ENCODE measurements at regions not wholly inside any gene's neighbourhood (a gene's known extent, or its start where the extent isn't known, plus 50 kb on each side); places are given as distances from the start of the nearest gene placed in this dataset.
A peak's percentile ranks its signal among the peaks of the same experiment; 100 is the strongest.

DNA sequence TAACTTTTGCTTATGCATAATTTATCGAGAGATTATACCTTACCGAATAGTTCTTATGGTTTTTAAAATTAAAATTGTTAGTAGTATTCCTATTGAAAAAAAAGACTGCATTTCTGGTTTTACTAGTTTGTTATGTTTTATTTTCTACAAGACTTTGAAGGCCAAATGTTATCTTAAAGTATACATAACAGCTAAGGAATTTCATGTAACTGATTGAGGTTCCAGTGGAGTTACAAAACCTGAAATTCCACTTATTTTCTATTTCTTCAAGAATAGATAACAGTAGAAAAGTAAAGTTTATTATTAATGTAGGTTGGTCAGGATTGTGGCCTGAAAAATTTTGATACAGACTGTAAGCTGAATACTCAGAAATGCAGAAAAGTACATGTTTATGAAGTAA, 1216.0 kb upstream of the PCDH20 start:
- DNase-seq (ENCODE audit: extremely low read depth, insufficient read length): no peak
- Histone ChIP-seq H3K4me3 (replicated peaks; ENCODE audit: low read depth, low read length) (no peak overlapping the region), H3K27me3 (replicated peaks; ENCODE audit: control insufficient read depth, insufficient read depth, low read length) (no peaks in the 10 kb centered on the region), H3K36me3 (ENCODE audit: control insufficient read depth, insufficient read depth, low read length) (no peaks in the 10 kb centered on the region)
- TF ChIP-seq, protein P1, sequence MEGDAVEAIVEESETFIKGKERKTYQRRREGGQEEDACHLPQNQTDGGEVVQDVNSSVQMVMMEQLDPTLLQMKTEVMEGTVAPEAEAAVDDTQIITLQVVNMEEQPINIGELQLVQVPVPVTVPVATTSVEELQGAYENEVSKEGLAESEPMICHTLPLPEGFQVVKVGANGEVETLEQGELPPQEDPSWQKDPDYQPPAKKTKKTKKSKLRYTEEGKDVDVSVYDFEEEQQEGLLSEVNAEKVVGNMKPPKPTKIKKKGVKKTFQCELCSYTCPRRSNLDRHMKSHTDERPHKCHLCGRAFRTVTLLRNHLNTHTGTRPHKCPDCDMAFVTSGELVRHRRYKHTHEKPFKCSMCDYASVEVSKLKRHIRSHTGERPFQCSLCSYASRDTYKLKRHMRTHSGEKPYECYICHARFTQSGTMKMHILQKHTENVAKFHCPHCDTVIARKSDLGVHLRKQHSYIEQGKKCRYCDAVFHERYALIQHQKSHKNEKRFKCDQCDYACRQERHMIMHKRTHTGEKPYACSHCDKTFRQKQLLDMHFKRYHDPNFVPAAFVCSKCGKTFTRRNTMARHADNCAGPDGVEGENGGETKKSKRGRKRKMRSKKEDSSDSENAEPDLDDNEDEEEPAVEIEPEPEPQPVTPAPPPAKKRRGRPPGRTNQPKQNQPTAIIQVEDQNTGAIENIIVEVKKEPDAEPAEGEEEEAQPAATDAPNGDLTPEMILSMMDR (IDR thresholded peaks at IDR 0.05; ENCODE audit: insufficient read depth, low read length, poor library complexity, severe bottlenecking): no peak

DNA sequence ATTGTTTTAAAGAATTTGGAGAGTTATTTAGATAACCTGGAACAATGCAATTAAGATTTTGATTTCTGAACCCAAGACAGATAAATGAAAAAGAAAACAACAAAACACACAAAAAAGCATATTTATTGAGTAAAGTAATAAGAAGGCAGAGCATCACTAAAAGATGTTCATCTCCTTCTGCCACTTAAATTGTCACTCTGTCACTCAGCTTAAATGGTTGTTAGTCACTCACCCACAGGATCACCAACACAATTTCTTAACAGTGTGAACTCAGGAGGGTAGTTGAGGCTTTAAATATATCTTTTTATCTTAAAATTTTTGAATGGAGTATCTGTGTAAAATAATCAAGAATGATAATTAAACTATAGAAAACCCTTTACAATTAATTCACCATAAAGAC, 1215.5 kb upstream of the PCDH20 start:
- no peak for DNase-seq (ENCODE audit: extremely low read depth, insufficient read length)
- H3K4me3 ChIP-seq (replicated peaks; ENCODE audit: low read depth, low read length): no peak overlapping the region
- no peaks in the 10 kb centered on the region for H3K36me3 ChIP-seq (ENCODE audit: control insufficient read depth, insufficient read depth, low read length)
- TF ChIP-seq, protein P1 (IDR thresholded peaks at IDR 0.05; ENCODE audit: insufficient read depth, low read length, poor library complexity, severe bottlenecking): no peak
- no peaks in the 10 kb centered on the region for H3K27me3 ChIP-seq (replicated peaks; ENCODE audit: control insufficient read depth, insufficient read depth, low read length)

DNA sequence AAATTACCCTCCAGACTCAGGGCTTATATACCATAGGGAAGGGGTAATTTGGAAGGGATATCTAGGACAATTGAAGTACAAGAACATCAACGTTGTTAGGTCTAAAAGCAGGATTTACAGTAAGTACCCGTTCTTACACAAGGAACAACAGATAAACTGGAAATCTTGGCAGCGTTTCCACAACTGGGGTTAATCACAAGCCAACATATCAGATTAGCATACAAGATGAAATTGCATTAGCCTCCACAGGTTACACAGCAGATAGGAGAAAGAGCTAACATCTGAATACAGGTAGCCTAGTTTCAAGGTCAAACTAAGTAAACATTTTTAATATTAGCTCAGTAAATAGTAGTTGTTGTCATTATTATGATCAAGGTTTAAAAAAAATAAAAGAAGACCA, 1214.0 kb upstream of the PCDH20 start:
- H3K4me3 ChIP-seq (replicated peaks; ENCODE audit: low read depth, low read length): no peak overlapping the region
- no peak for DNase-seq (ENCODE audit: extremely low read depth, insufficient read length)
- H3K36me3 ChIP-seq (ENCODE audit: control insufficient read depth, insufficient read depth, low read length): no peaks in the 10 kb centered on the region
- TF ChIP-seq, protein P1 (IDR thresholded peaks at IDR 0.05; ENCODE audit: insufficient read depth, low read length, poor library complexity, severe bottlenecking): no peak
- no peaks in the 10 kb centered on the region for H3K27me3 ChIP-seq (replicated peaks; ENCODE audit: control insufficient read depth, insufficient read depth, low read length)

DNA sequence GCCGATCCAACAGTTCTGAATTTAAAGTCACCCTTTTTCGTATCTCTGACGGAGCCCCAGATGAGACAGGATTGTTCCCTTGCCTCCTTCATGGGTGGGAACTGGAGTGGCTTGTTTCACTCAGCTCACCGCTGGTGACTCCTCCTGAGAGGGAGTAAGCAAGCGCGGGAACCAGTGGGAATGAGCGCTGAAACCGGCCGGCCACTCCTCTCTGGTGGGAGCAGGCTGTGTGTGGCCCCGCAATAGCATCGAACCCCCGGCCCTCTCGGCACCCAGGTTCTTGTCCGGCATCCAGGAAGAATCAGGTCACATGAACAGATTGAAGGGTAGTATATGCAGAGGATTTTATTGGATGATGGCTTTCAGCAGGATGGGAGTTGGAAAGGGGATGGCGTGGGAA, 1211.6 kb upstream of the PCDH20 start:
- no peak for DNase-seq (ENCODE audit: extremely low read depth, insufficient read length)
- no peaks in the 10 kb centered on the region for H3K36me3 ChIP-seq (ENCODE audit: control insufficient read depth, insufficient read depth, low read length)
- no peak overlapping the region for H3K4me3 ChIP-seq (replicated peaks; ENCODE audit: low read depth, low read length)
- no peaks in the 10 kb centered on the region for H3K27me3 ChIP-seq (replicated peaks; ENCODE audit: control insufficient read depth, insufficient read depth, low read length)
- TF ChIP-seq, protein P1 (IDR thresholded peaks at IDR 0.05; ENCODE audit: insufficient read depth, low read length, poor library complexity, severe bottlenecking): no peak

DNA sequence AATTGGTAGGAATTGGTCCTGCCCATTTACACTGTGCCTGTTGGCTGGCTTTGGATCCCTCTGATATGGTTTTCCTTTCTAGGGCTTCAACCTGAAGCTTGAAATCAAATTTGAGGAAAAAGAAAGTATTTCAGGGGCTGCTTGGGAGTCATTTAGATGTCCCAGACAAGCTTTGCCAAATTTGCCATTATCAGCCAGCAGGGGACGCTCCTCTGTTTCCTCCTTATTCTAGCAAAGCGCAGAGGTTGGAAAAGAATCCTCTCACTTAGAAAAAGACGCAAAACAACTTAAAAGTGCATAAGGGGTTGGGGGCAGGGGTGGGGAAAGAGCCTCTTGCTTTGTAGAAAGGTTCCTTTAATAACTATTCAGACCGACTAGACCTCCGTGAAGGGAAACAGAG, 1211.1 kb upstream of the PCDH20 start:
- TF ChIP-seq, protein P1 (IDR thresholded peaks at IDR 0.05; ENCODE audit: insufficient read depth, low read length, poor library complexity, severe bottlenecking): peak; percentile 64
- no peak for DNase-seq (ENCODE audit: extremely low read depth, insufficient read length)
- H3K27me3 ChIP-seq (replicated peaks; ENCODE audit: control insufficient read depth, insufficient read depth, low read length): no peaks in the 10 kb centered on the region
- no peaks in the 10 kb centered on the region for H3K36me3 ChIP-seq (ENCODE audit: control insufficient read depth, insufficient read depth, low read length)
- H3K4me3 ChIP-seq (replicated peaks; ENCODE audit: low read depth, low read length): no peak overlapping the region

- TF ChIP-seq, protein P1 (IDR thresholded peaks at IDR 0.05; ENCODE audit: insufficient read depth, low read length, poor library complexity, severe bottlenecking): no peak
- Histone ChIP-seq H3K36me3 (ENCODE audit: control insufficient read depth, insufficient read depth, low read length) (no peaks in the 10 kb centered on the region), H3K4me3 (replicated peaks; ENCODE audit: low read depth, low read length) (no peak overlapping the region), H3K27me3 (replicated peaks; ENCODE audit: control insufficient read depth, insufficient read depth, low read length) (no peaks in the 10 kb centered on the region)
- no peak for DNase-seq (ENCODE audit: extremely low read depth, insufficient read length)
Measured at GRCh38 chr13:62625214-62625881, 1209.7 kb upstream of the PCDH20 start.
